ENCODE measurements at regions not wholly inside any gene's neighbourhood (a gene's known extent, or its start where the extent isn't known, plus 50 kb on each side); places are given as distances from the start of the nearest gene placed in this dataset.
A peak's percentile ranks its signal among the peaks of the same experiment; 100 is the strongest.
"Not testable (repeated sequence)": the region's sequence is repeated elsewhere in the genome, so short reads cannot be mapped to it uniquely, and the experiment has no call there.

GRCh38 chr3:98644168-98644567 is 50.8 kb upstream of the CPOX start:
- H3K36me3 Mint-ChIP-seq = no peaks in the 10 kb centered on the region
- H3K27ac Mint-ChIP-seq = no peak overlapping the region
- H3K4me1 Mint-ChIP-seq = no peaks in the 10 kb centered on the region
- peaks cover under 1 to 3% (median 2%) of the 10 kb centered on the region in 3 donors for H3K9me3 Mint-ChIP-seq
- H3K27me3 Mint-ChIP-seq = peaks cover 6% of the 10 kb centered on the region
- H3K4me3 Mint-ChIP-seq = no peak overlapping the region

- H3K36me3 Mint-ChIP-seq = no peaks in the 10 kb centered on the region
- H3K27ac Mint-ChIP-seq = no peak overlapping the region
- H3K4me1 Mint-ChIP-seq = no peaks in the 10 kb centered on the region
- peaks cover 7% of the 10 kb centered on the region for H3K27me3 Mint-ChIP-seq
- H3K4me3 Mint-ChIP-seq = no peak overlapping the region
- H3K9me3 Mint-ChIP-seq = peaks cover 0 to 2% (median 0%) of the 10 kb centered on the region in 3 donors
Observed at GRCh38 chr3:98645039-98645438, 51.6 kb upstream of the CPOX start.

GRCh38 chr3:98646680-98647079 is 53.3 kb upstream of the CPOX start:
- peaks cover 9% of the 10 kb centered on the region for H3K27me3 Mint-ChIP-seq
- H3K36me3 Mint-ChIP-seq = no peaks in the 10 kb centered on the region
- peaks cover 0 to 2% (median 0%) of the 10 kb centered on the region in 3 donors for H3K4me1 Mint-ChIP-seq
- H3K9me3 Mint-ChIP-seq = peaks cover 0 to 3% (median 0%) of the 10 kb centered on the region in 3 donors
- H3K27ac Mint-ChIP-seq = no peak overlapping the region
- H3K4me3 Mint-ChIP-seq = no peak overlapping the region

GRCh38 chr3:98647197-98647596 is 53.8 kb upstream of the CPOX start:
- Mint-ChIP-seq H3K4me1 (peaks cover 0 to 2% (median 0%) of the 10 kb centered on the region in 3 donors), H3K36me3 (no peaks in the 10 kb centered on the region), H3K4me3 (no peak overlapping the region), H3K27ac (no peak overlapping the region), H3K9me3 (peaks cover 0 to 3% (median 0%) of the 10 kb centered on the region in 3 donors), H3K27me3 (peaks cover 11% of the 10 kb centered on the region)

- Mint-ChIP-seq H3K4me3 (no peak overlapping the region), H3K9me3 (peaks cover 0 to 3% (median 0%) of the 10 kb centered on the region in 3 donors), H3K4me1 (peaks cover 0 to 2% (median 0%) of the 10 kb centered on the region in 3 donors), H3K36me3 (no peaks in the 10 kb centered on the region), H3K27ac (peak overlapping the region in 1 of 3 donors; percentile 39), H3K27me3 (peaks cover 4% of the 10 kb centered on the region)
Observed at GRCh38 chr3:98650971-98651779, 57.8 kb upstream of the CPOX start.

- peak overlapping the region in 1 of 3 donors; percentile 39 for H3K27ac Mint-ChIP-seq
- peaks cover 4% of the 10 kb centered on the region for H3K27me3 Mint-ChIP-seq
Observed at GRCh38 chr3:98651780-98652077, 58.3 kb upstream of the CPOX start.

GRCh38 chr3:98655666-98656065 is 62.3 kb upstream of the CPOX start:
- H3K27me3 Mint-ChIP-seq = peaks cover 14% of the 10 kb centered on the region
- no peak overlapping the region for H3K27ac Mint-ChIP-seq
- peaks cover 0 to 3% (median 0%) of the 10 kb centered on the region in 3 donors for H3K4me1 Mint-ChIP-seq
- H3K36me3 Mint-ChIP-seq = no peaks in the 10 kb centered on the region
- no peak overlapping the region for H3K4me3 Mint-ChIP-seq
- H3K9me3 Mint-ChIP-seq = peaks cover 0 to 5% (median 0%) of the 10 kb centered on the region in 3 donors

More at GRCh38 chr3:98651780-98652077, 58.3 kb upstream of the CPOX start:
- H3K4me3 Mint-ChIP-seq = no peak overlapping the region
- H3K4me1 Mint-ChIP-seq = peaks cover 0 to 2% (median 0%) of the 10 kb centered on the region in 3 donors
- peaks cover 0 to 3% (median 0%) of the 10 kb centered on the region in 3 donors for H3K9me3 Mint-ChIP-seq
- no peaks in the 10 kb centered on the region for H3K36me3 Mint-ChIP-seq

GRCh38 chr3:98657457-98657856 is 64.0 kb upstream of the CPOX start:
- H3K27ac Mint-ChIP-seq = no peak overlapping the region
- H3K36me3 Mint-ChIP-seq = no peaks in the 10 kb centered on the region
- peaks cover 0 to 2% (median 0%) of the 10 kb centered on the region in 3 donors for H3K9me3 Mint-ChIP-seq
- H3K27me3 Mint-ChIP-seq = peaks cover 11% of the 10 kb centered on the region
- peaks cover 0 to 2% (median 0%) of the 10 kb centered on the region in 3 donors for H3K4me1 Mint-ChIP-seq
- peak overlapping the region in 1 of 4 donors; percentile 9 for H3K4me3 Mint-ChIP-seq

- Mint-ChIP-seq H3K36me3 (no peaks in the 10 kb centered on the region), H3K4me1 (no peaks in the 10 kb centered on the region)
Observed at GRCh38 chr3:98662699-98663098, 69.3 kb upstream of the CPOX start.

GRCh38 chr3:98670020-98670419 is 76.6 kb upstream of the CPOX start:
- no peak overlapping the region for H3K27ac Mint-ChIP-seq
- no peaks in the 10 kb centered on the region for H3K36me3 Mint-ChIP-seq
- H3K4me3 Mint-ChIP-seq = no peak overlapping the region
- peaks cover 2% of the 10 kb centered on the region for H3K27me3 Mint-ChIP-seq
- no peaks in the 10 kb centered on the region for H3K4me1 Mint-ChIP-seq
- no peaks in the 10 kb centered on the region for H3K9me3 Mint-ChIP-seq

More at GRCh38 chr3:98662699-98663098, 69.3 kb upstream of the CPOX start:
- H3K9me3 Mint-ChIP-seq = peaks cover 0 to 2% (median 0%) of the 10 kb centered on the region in 3 donors
- no peak overlapping the region for H3K27ac Mint-ChIP-seq
- H3K27me3 Mint-ChIP-seq = peaks cover 11% of the 10 kb centered on the region
- no peak overlapping the region for H3K4me3 Mint-ChIP-seq

GRCh38 chr3:98679986-98680385 is 83.2 kb upstream of the ST3GAL6 start:
- Mint-ChIP-seq H3K9me3 (peaks cover 0 to 2% (median 0%) of the 10 kb centered on the region in 3 donors), H3K4me3 (no peak overlapping the region), H3K36me3 (no peaks in the 10 kb centered on the region), H3K4me1 (no peaks in the 10 kb centered on the region), H3K27ac (no peak overlapping the region), H3K27me3 (peaks cover 1% of the 10 kb centered on the region)

GRCh38 chr3:98680723-98681122 is 82.4 kb upstream of the ST3GAL6 start:
- no peaks in the 10 kb centered on the region for H3K36me3 Mint-ChIP-seq
- peaks cover 0 to 2% (median 0%) of the 10 kb centered on the region in 3 donors for H3K9me3 Mint-ChIP-seq
- H3K4me1 Mint-ChIP-seq = no peaks in the 10 kb centered on the region
- no peak overlapping the region for H3K27ac Mint-ChIP-seq
- no peak overlapping the region for H3K4me3 Mint-ChIP-seq
- H3K27me3 Mint-ChIP-seq = peaks cover 1% of the 10 kb centered on the region

GRCh38 chr3:98681486-98681885 is 81.7 kb upstream of the ST3GAL6 start:
- Mint-ChIP-seq H3K27ac (no peak overlapping the region), H3K4me3 (no peak overlapping the region), H3K4me1 (no peaks in the 10 kb centered on the region), H3K36me3 (no peaks in the 10 kb centered on the region), H3K9me3 (peaks cover 0 to 2% (median 0%) of the 10 kb centered on the region in 3 donors), H3K27me3 (peaks cover 1% of the 10 kb centered on the region)

- H3K27me3 Mint-ChIP-seq, H3K27ac Mint-ChIP-seq, H3K9me3 Mint-ChIP-seq, H3K4me3 Mint-ChIP-seq, H3K4me1 Mint-ChIP-seq, H3K36me3 Mint-ChIP-seq: not testable (repeated sequence)
Observed at GRCh38 chr3:98682391-98682790, 80.7 kb upstream of the ST3GAL6 start.

GRCh38 chr3:98688363-98688762 is 74.8 kb upstream of the ST3GAL6 start:
- Mint-ChIP-seq H3K4me3 (no peak overlapping the region), H3K4me1 (no peaks in the 10 kb centered on the region), H3K27me3 (no peaks in the 10 kb centered on the region), H3K9me3 (no peaks in the 10 kb centered on the region), H3K27ac (no peak overlapping the region), H3K36me3 (no peaks in the 10 kb centered on the region)

- Mint-ChIP-seq H3K36me3 (peaks cover under 1% of the 10 kb centered on the region), H3K4me3 (no peak overlapping the region), H3K4me1 (no peaks in the 10 kb centered on the region), H3K9me3 (no peaks in the 10 kb centered on the region), H3K27ac (no peak overlapping the region), H3K27me3 (no peaks in the 10 kb centered on the region)
Observed at GRCh38 chr3:98690876-98691275, 72.3 kb upstream of the ST3GAL6 start.
